Suprapubic skin (tissue), 3 donors: ENCODE measurements at regions not wholly inside any gene's neighbourhood (a gene's known extent, or its start where the extent isn't known, plus 50 kb on each side); places are given as distances from the start of the nearest gene placed in this dataset.
"Not testable (repeated sequence)": the region's sequence is repeated elsewhere in the genome, so short reads cannot be mapped to it uniquely, and the experiment has no call there.

Experiments used
- CTCF ChIP-seq, 2 donors: fragments of 200-600 bp in 1 of 2; fragments of 450-650 bp in 1 of 2; sonication (generic) in 1 of 2; IDR thresholded peaks; one replicate each; pipeline ENCODE4 v1.5.1; 2016 to 2019; ENCODE audit warnings: antibody characterized with exemption in 2 of 2, mild to moderate bottlenecking in 1 of 2, moderate library complexity in 1 of 2
- EP300 ChIP-seq: sonication (generic); formaldehyde crosslinking; IDR thresholded peaks from one replicate; pipeline ENCODE4 v1.6.1; 2017; ENCODE audit warnings: antibody characterized with exemption

GRCh38 chr16:32187918-32188669 is 65.0 kb upstream of the TP53TG3D start:
- TF ChIP-seq EP300; CTCF (IDR thresholded peaks at IDR 0.05): not testable (repeated sequence)
